ENCODE measurements at regions not wholly inside any gene's neighbourhood (a gene's known extent, or its start where the extent isn't known, plus 50 kb on each side); places are given as distances from the start of the nearest gene placed in this dataset.
A peak's percentile ranks its signal among the peaks of the same experiment; 100 is the strongest.

- no peaks in the 10 kb centered on the region for H3K27me3 ChIP-seq (ENCODE audit: control insufficient read depth, insufficient read depth, low read length)
- H3K4me1 ChIP-seq (ENCODE audit: control insufficient read depth, extremely low read depth, insufficient read depth, low read length) = no peaks in the 10 kb centered on the region
- H4K20me1 ChIP-seq (ENCODE audit: control insufficient read depth, extremely low read depth, insufficient read depth, low read length) = no peaks in the 10 kb centered on the region
- no peaks in the 10 kb centered on the region for H3K9me3 ChIP-seq (ENCODE audit: control insufficient read depth, insufficient read depth, low read depth, low read length)
- H3K27ac ChIP-seq (ENCODE audit: insufficient read depth, low read length) = no peak overlapping the region
- no peaks in the 10 kb centered on the region for H3K36me3 ChIP-seq (ENCODE audit: control insufficient read depth, insufficient read depth, low read length)
- no peak overlapping the region for H2AFZ ChIP-seq (ENCODE audit: low read length)
- TF ChIP-seq EZH2 (IDR thresholded peaks at IDR 0.05; ENCODE audit: low read length, missing control alignments) = no peak
- no peak for TF ChIP-seq CTCF (conservative IDR thresholded peaks at IDR 0.05 in 1 of 2, IDR thresholded peaks at IDR 0.05 in 1 of 2; ENCODE audit: low read depth in 1 of 2, low read length in 2 of 2)
- no peak overlapping the region for H3K4me3 ChIP-seq (replicated peaks in 1 of 4; ENCODE audit: control extremely low read depth in 1 of 4, insufficient read depth in 1 of 4, low read depth in 3 of 4, low read length in 4 of 4)
- no peak overlapping the region for H3K9ac ChIP-seq (ENCODE audit: insufficient read depth, low read length)
- no peak overlapping the region for H3K4me2 ChIP-seq (ENCODE audit: extremely low read depth, insufficient read depth, low read length)
- no peaks in the 10 kb centered on the region for H3K79me2 ChIP-seq (ENCODE audit: control insufficient read depth, insufficient read depth, low read length)
- no peak for DNase-seq (ENCODE audit: low read depth in 2 of 2)
Observed at GRCh38 chr7:139172775-139173174, 58.3 kb upstream of the UBN2 start.

GRCh38 chr7:139177696-139178095, 53.3 kb upstream of the UBN2 start:
- no peaks in the 10 kb centered on the region for H3K79me2 ChIP-seq (ENCODE audit: control insufficient read depth, insufficient read depth, low read length)
- no peak overlapping the region for H3K27ac ChIP-seq (ENCODE audit: insufficient read depth, low read length)
- H3K4me2 ChIP-seq (ENCODE audit: extremely low read depth, insufficient read depth, low read length) = no peak overlapping the region
- H3K36me3 ChIP-seq (ENCODE audit: control insufficient read depth, insufficient read depth, low read length) = no peaks in the 10 kb centered on the region
- no peaks in the 10 kb centered on the region for H4K20me1 ChIP-seq (ENCODE audit: control insufficient read depth, extremely low read depth, insufficient read depth, low read length)
- no peak overlapping the region for H3K4me3 ChIP-seq (replicated peaks in 1 of 4; ENCODE audit: control extremely low read depth in 1 of 4, insufficient read depth in 1 of 4, low read depth in 3 of 4, low read length in 4 of 4)
- DNase-seq (ENCODE audit: low read depth in 2 of 2) = no peak
- TF ChIP-seq EZH2 (IDR thresholded peaks at IDR 0.05; ENCODE audit: low read length, missing control alignments) = no peak
- no peak for TF ChIP-seq CTCF (conservative IDR thresholded peaks at IDR 0.05 in 1 of 2, IDR thresholded peaks at IDR 0.05 in 1 of 2; ENCODE audit: low read depth in 1 of 2, low read length in 2 of 2)
- H3K9ac ChIP-seq (ENCODE audit: insufficient read depth, low read length) = no peak overlapping the region
- H2AFZ ChIP-seq (ENCODE audit: low read length) = no peak overlapping the region
- H3K4me1 ChIP-seq (ENCODE audit: control insufficient read depth, extremely low read depth, insufficient read depth, low read length) = no peaks in the 10 kb centered on the region
- H3K27me3 ChIP-seq (ENCODE audit: control insufficient read depth, insufficient read depth, low read length) = no peaks in the 10 kb centered on the region
- H3K9me3 ChIP-seq (ENCODE audit: control insufficient read depth, insufficient read depth, low read depth, low read length) = no peaks in the 10 kb centered on the region

DNA sequence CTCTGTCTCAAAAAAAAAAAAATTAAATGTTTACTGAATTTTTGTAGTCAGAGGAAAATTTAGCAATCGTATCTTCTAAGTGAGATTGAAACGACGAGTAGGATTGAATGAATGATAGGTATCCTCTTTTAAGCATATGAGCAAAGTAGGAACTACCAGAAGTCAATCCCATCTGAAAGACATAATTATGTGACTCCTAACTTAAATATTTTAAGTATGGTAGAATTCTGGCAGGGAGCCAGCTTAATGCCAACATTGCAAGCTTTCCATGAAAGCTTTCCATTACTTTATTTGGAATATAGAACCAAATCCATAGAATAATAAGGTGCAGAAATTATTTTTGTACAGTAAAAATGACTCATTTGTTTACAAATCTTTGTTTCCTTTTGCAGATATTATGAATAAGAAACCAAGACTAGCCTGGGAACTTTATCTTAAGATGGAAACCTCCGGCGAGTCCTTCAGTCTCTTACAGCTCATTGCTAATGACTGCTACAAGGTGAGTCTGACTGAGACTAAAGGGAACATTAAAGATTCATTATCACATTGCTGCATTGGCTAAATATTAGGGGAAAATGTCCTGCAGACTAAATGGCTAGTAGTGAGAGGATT, 50.2 kb upstream of the UBN2 start:
- Histone ChIP-seq H3K4me2 (ENCODE audit: extremely low read depth, insufficient read depth, low read length) (no peak overlapping the region), H4K20me1 (ENCODE audit: control insufficient read depth, extremely low read depth, insufficient read depth, low read length) (no peaks in the 10 kb centered on the region), H3K4me1 (ENCODE audit: control insufficient read depth, extremely low read depth, insufficient read depth, low read length) (no peaks in the 10 kb centered on the region), H3K36me3 (ENCODE audit: control insufficient read depth, insufficient read depth, low read length) (no peaks in the 10 kb centered on the region), H3K27me3 (ENCODE audit: control insufficient read depth, insufficient read depth, low read length) (no peaks in the 10 kb centered on the region), H3K9me3 (ENCODE audit: control insufficient read depth, insufficient read depth, low read depth, low read length) (no peaks in the 10 kb centered on the region), H3K27ac (ENCODE audit: insufficient read depth, low read length) (no peak overlapping the region), H2AFZ (ENCODE audit: low read length) (no peak overlapping the region), H3K4me3 (replicated peaks in 1 of 4; ENCODE audit: control extremely low read depth in 1 of 4, insufficient read depth in 1 of 4, low read depth in 3 of 4, low read length in 4 of 4) (no peak overlapping the region), H3K9ac (ENCODE audit: insufficient read depth, low read length) (no peak overlapping the region), H3K79me2 (ENCODE audit: control insufficient read depth, insufficient read depth, low read length) (no peaks in the 10 kb centered on the region)
- no peak for TF ChIP-seq CTCF (conservative IDR thresholded peaks at IDR 0.05 in 1 of 2, IDR thresholded peaks at IDR 0.05 in 1 of 2; ENCODE audit: low read depth in 1 of 2, low read length in 2 of 2)
- TF ChIP-seq EZH2 (IDR thresholded peaks at IDR 0.05; ENCODE audit: low read length, missing control alignments) = no peak
- DNase-seq (ENCODE audit: low read depth in 2 of 2) = peak in 1 of 2 donors; percentile 18

Measured in fibroblast of lung (primary cell).